GM18858 (cell line): ENCODE measurements at regions not wholly inside any gene's neighbourhood (a gene's known extent, or its start where the extent isn't known, plus 50 kb on each side); places are given as distances from the start of the nearest gene placed in this dataset.

ENCODE experiments used
- ATAC-seq: cut with Tn5 transposase; IDR thresholded peaks from one replicate; pipeline ENCODE4 v1.9.1; 2021; ENCODE audit not compliant: unreplicated experiment

DNA sequence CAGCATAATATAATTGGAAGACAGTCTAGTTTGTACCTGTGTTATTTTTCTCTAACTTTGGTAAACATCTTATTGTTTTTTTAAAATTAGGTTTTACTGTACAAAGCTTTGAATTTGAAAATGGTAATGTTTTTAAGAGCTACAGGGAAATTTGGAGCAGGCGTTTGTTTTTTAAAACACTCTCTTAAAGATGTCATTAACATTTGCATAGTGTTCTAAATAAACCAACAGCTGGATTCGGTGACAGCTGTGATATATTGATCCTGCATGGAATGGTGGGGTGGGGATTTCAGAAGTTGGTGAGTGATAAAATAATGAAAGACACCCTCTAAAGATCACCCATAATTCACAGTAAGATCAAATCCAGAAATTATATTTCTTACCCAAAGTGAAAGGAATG, 97.9 kb upstream of the PRL start:
- no peak for ATAC-seq

DNA sequence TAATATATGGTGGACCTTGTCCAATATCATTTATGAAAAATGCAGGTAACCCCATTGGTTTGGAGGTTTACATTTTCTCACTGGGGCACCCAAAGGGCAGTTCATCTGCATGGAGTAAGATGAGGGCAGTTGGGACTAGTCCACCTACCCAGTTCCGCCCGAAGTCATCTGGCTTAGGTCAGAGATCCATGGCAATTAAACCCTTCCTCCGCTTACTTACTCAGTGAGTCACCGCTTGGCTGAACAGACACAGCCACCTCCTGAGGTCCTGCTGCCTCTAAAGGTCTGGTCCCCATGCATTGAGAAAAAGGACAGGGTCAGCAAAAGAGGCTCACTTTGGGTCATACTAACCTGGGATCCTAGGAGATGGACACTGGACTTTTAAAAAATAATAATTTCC, 102.9 kb upstream of the PRL start:
- ATAC-seq = no peak

DNA sequence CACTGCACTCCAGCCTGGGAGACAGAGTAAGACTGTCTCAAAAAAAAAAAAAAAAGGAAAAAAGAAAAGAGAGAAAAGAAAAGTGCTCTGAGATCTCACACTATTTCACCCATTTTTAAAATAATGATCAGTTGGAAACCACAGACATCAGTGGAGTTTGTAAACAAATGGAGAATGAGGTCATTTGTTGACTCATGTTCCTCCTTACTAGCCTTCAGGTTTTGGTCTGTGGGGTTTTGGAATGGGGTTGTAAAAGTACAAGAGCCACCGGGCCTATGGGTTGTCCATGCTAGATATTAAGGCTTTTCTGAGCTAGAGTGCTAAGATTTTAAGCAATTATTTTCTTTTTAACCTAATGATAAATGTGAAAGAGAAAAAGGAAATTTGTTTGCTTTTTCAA, 104.4 kb upstream of the PRL start:
- ATAC-seq = no peak

DNA sequence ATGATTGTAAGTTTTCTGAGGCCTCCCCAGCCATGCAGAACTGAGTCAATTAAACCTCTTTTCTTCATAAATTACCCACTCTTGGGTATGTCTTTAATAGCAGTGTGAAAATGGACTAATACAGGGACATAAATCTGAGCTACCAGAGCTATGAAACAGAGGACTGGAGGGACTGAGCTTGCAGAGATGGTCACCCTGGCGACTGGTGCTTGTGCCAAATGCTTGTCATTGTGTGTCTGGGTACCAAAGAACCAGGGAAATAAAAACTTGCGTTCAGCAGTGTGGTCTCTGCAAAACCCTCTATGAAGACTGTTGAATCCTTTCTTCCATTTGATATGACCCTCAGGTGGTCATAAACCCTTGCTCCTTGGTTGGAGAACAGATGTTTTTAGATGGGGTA, 105.1 kb upstream of the PRL start:
- no peak for ATAC-seq

DNA sequence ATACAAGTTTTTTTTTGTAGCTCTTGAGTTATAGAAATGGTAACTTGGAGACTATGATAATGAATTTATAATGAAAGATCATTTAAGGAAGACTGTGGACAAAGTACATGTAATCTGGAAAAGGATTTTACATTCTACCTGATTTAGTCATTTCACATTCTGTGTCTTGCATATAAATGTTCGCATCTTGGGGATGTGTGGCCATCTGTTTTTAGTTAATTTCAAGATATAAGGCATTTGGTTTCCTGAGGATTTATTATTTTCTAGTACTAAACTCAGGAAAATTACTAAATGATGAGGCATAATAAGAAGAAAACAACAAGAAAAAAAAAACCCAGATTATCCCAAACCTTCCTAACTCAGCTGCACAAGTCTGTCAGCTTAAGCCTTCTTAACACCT, 112.7 kb upstream of the PRL start:
- no peak for ATAC-seq

DNA sequence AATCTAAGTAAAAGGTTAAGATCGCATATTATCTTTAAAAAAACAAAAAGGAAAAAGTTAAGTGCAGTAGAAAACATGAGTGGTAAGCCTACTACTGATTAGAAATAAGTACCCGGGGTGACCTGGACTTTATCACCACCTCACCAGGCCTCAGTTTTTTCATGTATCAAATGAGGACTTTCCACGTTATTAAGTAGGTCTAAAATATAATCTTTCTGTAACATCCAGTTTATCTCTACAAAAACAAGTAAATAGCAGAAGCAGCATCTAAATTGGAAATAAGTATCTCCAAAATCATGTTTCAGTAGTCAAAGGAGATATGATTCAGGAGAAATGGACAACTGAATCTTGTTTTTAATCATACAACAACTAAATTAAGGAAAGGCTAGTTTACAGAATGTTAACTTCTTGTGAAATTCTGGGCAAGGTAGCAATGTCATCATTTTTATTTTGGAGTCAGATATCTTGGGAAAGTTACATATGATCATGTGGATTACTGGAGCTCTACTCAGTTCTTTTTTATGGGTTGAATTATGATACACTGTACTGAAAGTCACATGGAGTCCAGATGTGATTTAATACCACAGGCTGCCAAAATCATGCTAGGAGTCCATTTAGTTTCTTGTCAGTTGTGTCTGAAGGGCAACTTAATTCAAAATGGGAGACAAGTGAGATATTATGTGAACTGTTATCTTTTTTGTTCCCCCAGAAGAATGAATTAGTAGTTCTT, 114.7 kb upstream of the PRL start:
- ATAC-seq = no peak

DNA sequence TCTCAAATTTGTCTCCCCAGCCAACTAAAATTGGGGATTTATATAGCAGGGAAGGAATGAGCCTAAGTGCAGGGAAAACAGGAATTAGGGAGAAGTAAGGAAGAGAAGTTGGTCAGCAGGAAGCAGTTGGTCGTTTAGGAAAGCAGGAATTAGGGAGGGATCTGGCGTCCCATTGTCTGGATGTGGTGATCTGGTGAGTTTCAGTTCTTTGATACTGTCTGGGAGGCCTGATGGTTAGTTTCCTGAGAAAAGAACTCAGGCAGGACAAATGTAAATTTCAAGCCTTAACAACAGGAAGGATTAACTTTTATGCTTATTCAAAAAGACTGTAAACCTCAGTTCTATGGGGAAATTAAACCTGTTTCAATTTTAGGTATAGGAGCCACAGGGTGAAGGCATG, 116.2 kb upstream of the PRL start:
- no peak for ATAC-seq

DNA sequence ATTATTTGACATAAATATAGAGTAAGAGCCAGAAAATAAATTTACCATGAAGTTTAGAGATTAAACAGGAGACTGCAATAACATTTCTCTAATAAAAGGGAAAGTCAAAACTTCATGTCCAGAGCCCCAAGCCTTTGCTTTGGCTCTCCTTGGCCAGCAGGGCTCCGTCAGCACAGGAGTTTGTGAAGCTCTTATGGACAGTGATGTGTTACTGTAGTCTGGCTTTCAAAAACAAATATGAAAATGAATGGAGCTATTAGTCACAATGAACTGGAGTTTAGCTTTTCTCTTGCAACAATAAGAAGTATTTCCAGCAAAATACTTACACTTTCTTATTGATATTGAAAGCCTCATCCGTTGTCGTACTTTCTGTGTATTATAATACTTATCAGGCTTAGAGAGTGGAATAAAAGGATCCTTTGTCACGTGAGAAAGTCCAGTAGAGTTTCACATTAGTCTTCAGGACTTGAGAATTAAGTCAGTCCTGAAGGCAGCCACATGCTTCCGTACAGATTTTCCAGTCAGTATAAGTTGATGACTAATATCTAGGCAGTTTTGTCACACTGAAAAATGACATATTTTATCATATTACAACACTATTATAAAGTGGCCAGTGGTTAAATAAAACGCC, 117.0 kb upstream of the PRL start:
- ATAC-seq = no peak

DNA sequence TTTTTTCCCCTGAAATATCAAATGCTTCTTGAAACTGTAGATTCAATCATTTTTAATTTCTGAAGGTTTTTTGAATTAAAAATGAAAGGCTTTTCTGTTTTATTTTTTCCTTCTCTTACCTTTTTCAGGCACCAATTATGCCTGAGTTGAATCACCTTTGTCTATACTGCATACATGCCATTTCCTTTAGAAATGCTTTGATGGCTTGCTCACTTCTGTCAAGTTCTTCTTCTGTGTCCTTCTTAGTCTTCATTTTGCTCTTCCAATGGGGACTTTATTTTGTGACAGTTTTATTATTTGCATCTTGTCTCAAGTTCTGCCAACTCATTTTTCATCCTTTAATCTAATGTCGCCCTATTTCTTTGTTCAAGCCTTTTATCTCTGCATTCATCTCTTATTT, 121.9 kb upstream of the PRL start:
- no peak for ATAC-seq

DNA sequence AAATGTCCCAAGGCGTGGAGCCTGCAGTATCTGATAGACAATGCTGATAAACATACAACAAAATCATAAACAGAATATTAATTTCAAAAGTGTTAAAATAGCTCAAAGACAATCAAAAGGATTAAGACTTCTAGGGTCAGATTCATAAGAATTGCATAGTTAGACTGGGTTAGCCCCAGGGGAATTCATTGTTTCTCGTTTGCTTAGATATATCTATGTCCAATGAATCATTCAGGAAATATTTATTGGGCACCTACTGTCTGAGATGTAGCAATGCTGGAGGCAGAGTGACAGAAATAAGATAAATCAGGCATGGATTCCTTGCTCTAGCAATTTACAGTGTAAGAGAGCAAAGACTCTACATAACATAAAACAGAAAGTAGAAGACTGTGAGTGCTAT, 124.4 kb upstream of the PRL start:
- no peak for ATAC-seq

DNA sequence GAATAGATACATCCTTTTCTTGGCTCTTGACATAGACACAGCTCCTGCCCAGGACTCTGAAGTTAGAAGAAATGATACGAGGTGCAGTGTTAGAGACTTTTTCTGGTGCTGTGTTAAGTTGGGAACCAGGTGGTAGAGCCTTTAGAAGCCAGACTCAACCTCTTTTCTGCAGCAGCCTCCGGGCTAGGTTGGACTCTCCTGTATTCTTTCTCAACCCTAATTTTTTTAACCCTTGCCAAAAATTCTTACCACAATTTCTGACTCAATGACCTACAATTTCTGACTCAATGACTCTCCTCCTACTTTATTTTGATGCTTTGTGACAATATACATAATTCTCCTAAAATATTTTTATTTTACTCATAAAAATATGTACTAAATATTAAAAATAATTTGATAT, 127.4 kb upstream of the PRL start:
- no peak for ATAC-seq

DNA sequence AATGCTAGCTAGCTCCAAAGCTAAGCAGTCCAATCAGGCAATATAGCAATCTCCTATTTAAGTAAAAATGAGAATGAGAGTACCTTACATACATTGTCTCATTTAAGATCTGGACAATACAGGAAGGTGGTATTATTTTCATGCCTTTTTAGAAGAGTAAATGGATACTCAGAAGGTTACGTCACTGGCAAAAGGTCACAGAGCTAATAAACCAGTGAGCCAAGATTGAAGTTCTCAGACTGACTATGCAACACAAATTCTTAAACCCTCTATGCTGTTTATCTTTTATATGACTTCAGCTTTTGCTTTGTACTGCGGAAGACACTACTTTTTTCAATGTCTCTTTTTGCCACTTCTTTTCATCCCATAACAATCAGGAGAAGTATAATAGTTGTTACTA, 135.2 kb upstream of the PRL start:
- ATAC-seq = no peak

DNA sequence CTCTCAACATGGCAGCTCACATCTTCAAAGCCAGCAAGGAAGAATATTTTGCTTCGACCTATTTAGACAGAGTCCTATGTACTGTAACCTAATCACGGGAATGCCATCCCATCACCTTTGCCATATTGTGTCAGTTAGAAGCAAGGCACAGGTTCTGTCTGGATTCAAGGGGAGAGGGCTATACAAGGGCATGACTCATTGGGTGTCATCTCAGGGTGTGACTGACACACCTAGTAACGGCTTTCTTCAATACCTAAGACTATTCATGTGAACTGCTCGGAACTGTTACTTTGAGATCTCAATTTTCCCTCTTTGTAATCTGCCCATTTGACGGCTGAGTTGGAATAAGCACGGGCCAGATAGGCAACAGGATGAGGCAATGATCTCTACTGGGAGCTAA, 135.6 kb upstream of the HDGFL1 start:
- no peak for ATAC-seq

DNA sequence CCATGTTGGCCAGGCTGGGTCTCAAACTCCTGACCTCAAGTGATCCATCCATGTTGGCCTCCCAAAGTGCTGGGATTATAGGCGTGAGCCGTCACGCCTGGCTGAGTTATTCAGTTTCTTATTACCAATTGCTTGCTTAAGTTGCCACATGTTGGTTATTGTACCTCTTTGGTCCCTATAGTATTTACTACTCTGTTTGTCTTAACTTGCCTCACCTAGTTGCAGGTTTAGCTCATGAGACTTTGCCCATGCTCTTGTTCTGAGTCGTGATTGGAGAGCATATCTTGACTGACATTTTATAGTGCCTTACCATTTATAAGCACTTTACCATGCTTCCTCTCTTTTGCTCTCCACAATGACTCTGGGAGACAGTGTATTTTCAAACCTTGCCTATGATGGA, 134.2 kb upstream of the HDGFL1 start:
- ATAC-seq = no peak

DNA sequence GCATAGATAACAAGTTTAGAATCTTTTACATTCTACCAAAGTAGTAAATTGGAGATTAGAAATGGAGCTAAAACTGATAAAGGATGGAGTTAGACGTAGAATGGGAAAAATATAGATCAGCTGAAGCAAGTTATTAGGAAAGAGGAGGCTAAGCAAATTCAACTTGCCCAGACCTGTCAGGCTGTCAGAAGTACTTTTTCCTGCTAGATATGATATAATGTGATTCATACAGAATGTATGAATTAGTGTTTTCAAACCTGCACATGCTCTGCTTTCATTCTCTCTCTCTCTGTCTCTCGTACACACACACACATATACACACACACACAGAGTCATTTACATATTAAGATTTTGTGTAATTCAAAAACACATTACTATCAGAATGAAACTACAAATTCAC, 133.2 kb upstream of the HDGFL1 start:
- ATAC-seq = no peak

DNA sequence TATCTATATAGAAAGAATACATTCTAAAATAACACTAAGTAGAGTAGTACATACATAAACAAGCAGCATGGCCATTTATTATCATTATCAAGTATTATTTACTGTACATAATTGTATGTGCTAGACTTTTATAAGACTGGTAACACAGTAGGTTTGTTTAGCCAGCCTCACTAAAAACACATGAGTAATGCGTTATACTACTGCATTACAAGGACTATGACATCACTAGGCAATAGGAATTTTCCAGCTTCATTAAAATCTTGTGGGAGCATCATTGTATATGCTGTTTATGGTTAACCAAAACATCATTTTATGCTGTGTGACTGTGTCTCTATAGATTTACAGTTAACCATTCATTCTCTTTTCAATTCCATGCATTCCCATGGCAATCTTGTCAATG, 131.7 kb upstream of the HDGFL1 start:
- ATAC-seq = no peak

DNA sequence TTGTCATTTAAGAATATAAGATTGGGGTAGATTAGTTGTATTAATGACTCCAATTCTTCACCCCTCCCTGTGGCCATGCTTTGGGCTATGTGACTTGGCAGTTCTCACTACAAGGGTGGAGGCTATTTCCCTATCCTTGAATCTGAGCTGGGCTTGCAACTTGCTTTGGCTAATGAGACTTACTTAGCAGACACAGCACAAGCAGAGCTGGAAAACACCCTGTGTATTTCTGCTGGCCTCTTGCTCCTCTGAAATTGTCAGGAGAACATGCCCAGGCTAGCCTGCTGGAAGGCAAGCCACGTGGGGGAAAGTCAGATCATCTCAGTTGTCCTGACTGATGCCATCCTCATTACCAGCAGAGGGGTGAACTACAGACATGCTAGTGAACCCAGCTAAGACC, 126.5 kb upstream of the HDGFL1 start:
- no peak for ATAC-seq

DNA sequence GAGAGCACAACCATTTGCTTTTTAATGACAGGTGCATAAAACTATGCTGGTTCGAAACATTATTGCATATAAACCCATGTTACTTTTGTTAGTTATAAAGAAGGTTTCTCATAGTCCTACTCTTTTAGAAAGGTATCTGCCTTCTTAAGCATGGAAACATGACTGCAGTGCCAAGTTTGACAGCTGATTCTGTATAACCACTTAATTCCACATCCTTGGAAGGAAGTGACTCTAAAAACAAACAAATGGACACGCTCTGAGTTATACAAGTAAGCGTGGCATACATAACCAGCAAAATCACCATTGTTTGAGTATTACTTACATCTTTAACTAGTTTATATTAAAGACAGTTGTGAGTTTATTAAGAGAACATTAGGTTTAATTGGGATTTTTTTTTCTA, 125.0 kb upstream of the HDGFL1 start:
- no peak for ATAC-seq

DNA sequence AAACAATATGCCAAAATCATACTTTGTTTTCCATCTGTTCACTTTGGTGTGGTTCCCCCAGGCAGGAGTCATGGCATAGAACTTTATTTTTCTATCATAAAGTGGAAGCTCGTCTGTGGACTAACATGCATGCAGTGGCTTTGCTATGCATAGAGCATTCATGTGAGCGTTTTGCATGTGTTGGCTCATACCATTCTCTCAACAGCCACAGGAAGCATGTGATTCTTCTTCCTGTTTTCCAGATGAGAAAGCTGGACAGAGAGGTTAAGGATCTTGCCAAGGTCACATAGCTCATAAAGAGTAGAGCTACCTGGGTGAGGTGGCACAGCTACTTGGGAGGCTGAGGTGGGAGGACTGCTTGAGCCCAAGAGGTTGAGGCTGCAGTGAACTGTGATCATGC, 123.4 kb upstream of the HDGFL1 start:
- no peak for ATAC-seq

DNA sequence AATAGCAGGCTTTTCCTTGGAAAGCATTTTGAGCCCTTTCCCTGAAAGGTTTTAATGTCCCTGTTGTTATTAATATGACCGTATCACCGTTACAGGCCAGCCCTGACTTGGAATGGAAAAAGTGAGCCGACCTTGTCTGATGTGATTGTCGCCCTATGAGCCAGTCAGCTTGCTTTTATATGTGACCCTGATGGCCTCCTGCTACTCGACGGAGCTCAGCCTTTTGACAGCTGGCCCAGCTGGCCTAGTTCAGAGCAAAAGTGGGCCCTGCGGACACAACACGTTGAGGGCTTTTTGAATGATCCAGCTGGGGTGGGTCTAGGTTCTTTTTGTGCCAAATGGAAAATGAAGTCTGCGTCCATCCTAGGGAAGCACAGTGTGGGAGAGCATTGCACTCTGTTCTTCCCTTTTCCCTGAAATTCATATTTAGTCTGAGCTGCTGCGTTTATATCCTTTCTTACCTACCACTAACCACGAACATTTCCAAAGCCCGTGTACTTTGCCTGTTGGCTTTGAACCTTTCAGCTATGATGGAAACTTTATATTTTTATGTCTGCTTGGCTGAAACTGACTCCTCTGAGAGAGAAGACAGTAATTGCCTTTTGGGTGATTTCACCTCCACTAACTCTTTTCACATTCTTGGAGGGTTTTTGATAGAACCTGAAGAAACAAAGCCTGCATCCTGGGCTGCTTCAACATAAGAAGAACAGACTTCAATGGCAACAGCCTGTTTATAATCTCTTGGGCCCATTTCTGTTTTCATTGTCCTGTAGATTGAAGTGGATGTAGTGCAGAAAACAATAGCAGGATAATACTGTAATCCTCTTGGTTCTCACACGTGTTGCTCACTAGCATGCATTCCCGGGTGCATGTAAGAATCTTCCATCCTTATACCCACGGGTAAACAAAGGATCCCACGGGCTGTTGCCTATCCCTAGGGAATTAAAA, 121.8 kb upstream of the HDGFL1 start:
- ATAC-seq = no peak

DNA sequence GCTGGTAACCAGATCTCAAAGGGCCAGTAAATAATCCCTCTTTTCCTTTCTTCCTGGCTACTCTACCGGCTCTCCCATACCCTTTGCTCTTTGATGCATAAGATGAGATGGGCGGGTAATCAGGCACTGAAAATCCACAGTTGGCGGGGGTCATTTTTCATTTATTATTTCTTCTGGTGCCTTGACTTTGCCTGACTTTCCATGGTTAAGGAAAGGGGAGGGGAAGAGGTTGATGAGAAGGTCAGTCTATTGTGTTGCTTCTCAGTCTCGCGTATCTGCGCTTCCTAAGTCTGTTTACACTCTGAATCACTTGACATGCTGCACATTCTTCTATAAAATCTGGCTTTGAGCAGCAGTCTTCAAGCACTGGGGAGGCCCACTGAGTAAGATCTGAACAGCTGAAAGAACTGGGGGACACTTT, 121.1 kb upstream of the HDGFL1 start:
- no peak for ATAC-seq

DNA sequence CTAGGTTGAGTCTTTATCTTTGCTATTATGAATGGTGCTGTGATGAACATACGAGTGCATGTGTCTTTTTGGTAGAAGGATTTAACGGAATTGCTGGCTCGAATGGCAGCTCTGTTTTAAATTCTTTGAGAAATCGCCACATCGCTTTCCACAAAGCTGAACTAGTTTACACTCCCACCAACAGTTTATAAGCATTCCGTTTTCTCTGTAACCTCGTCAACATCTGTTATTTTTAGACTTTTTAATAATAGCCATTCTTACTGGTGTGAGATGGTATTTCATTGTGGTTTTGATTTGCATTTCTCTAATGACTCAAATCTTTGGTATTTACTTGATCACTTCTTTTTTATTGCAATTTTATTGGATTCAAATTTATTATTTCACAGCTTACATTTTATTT, 117.4 kb upstream of the HDGFL1 start:
- no peak for ATAC-seq
